Testis (tissue), 2 donors: ENCODE measurements at regions not wholly inside any gene's neighbourhood (a gene's known extent, or its start where the extent isn't known, plus 50 kb on each side); places are given as distances from the start of the nearest gene placed in this dataset.

ENCODE experiments used
- DNase-seq: peaks from one replicate; pipeline ENCODE4 v3.0.0-alpha.2; 2019
- H3K27ac ChIP-seq, 2 donors: fragments of 200-600 bp; sonication (generic); one replicate each; pipeline ENCODE4 v1.5.1; 2019
- H3K27me3 ChIP-seq: fragments of 200-600 bp; sonication (generic); one replicate; pipeline ENCODE4 v1.5.1; 2019
- H3K36me3 ChIP-seq: fragments of 200-600 bp; sonication (generic); one replicate; pipeline ENCODE4 v1.5.1; 2017; ENCODE audit warnings: low read depth; ENCODE audit errors: missing control alignments
- H3K4me1 ChIP-seq: fragments of 200-600 bp; sonication (generic); one replicate; pipeline ENCODE4 v1.5.1; 2019
- H3K4me3 ChIP-seq, 2 donors: fragments of 200-600 bp; sonication (generic); one replicate each; pipeline ENCODE4 v1.5.1; 2017 to 2019
- H3K9me3 ChIP-seq: fragments of 200-600 bp; sonication (generic); one replicate; pipeline ENCODE4 v1.5.1; 2017
- CTCF ChIP-seq, 3 experiments: fragments of 450-650 bp in 2 of 3; fragments of 200-600 bp in 1 of 3; sonication (generic) in 1 of 3; IDR thresholded peaks; one replicate each; pipeline ENCODE4 v1.5.1; 2016 to 2019; ENCODE audit warnings: antibody characterized with exemption in 3 of 3, mild to moderate bottlenecking in 2 of 3, moderate library complexity in 1 of 3
- POLR2A ChIP-seq: fragments of 450-650 bp; IDR thresholded peaks from one replicate; pipeline ENCODE4 v1.6.1; 2017; ENCODE audit warnings: antibody characterized with exemption, mild to moderate bottlenecking, moderate library complexity
- WGBS, 2 donors: methylation state at CpG; one replicate each; pipeline ENCODE4 v1.1.5; 2018; 5-methylcytosine and 5-hydroxymethylcytosine counted together
- intact Hi-C: fragments of 100-400 bp; cut with DNase I; formaldehyde crosslinking; loops from one replicate; pipeline ENCODE4 v1.15.1; 2023; ENCODE audit warnings: low total_unique reads

- H3K36me3 ChIP-seq = no peaks in the 10 kb centered on the region
- TF ChIP-seq POLR2A (no peak), CTCF (IDR thresholded peaks at IDR 0.05) (no peak)
- no peaks in the 10 kb centered on the region for H3K9me3 ChIP-seq
- H3K27ac ChIP-seq = no peak overlapping the region
- H3K4me3 ChIP-seq = no peak overlapping the region
- intact Hi-C loops = no loop called here
- H3K4me1 ChIP-seq = no peaks in the 10 kb centered on the region
- WGBS, 2 donors = 89 to 94% methylated on average over 1 of the region's 1 CpG
- H3K27me3 ChIP-seq = no peaks in the 10 kb centered on the region
- no peak for DNase-seq
Observed at GRCh38 chr6:100152201-100152600, 158.2 kb upstream of the MCHR2 start.

- Histone ChIP-seq H3K4me1 (no peaks in the 10 kb centered on the region), H3K27ac (no peak overlapping the region), H3K4me3 (no peak overlapping the region), H3K36me3 (no peaks in the 10 kb centered on the region), H3K27me3 (no peaks in the 10 kb centered on the region), H3K9me3 (no peaks in the 10 kb centered on the region)
- WGBS, 2 donors = 90 to 95% methylated on average over 2 of the region's 2 CpGs
- intact Hi-C loops = no loop called here
- TF ChIP-seq POLR2A (no peak), CTCF (IDR thresholded peaks at IDR 0.05) (no peak)
- no peak for DNase-seq
Observed at GRCh38 chr6:100144991-100145390, 151.0 kb upstream of the MCHR2 start.

GRCh38 chr6:100138346-100139022 is 144.5 kb upstream of the MCHR2 start:
- TF ChIP-seq POLR2A = no peak
- no peak for TF ChIP-seq CTCF (IDR thresholded peaks at IDR 0.05)
- no peaks in the 10 kb centered on the region for H3K36me3 ChIP-seq
- no peak overlapping the region for H3K27ac ChIP-seq
- WGBS, 2 donors = 65 to 75% methylated on average over 4 of the region's 4 CpGs
- no peaks in the 10 kb centered on the region for H3K27me3 ChIP-seq
- no peaks in the 10 kb centered on the region for H3K4me1 ChIP-seq
- intact Hi-C loops = no loop called here
- no peaks in the 10 kb centered on the region for H3K9me3 ChIP-seq
- no peak for DNase-seq
- H3K4me3 ChIP-seq = no peak overlapping the region

- Histone ChIP-seq H3K27me3 (no peaks in the 10 kb centered on the region), H3K4me3 (no peak overlapping the region), H3K4me1 (no peaks in the 10 kb centered on the region), H3K9me3 (no peaks in the 10 kb centered on the region), H3K36me3 (no peaks in the 10 kb centered on the region), H3K27ac (no peak overlapping the region)
- intact Hi-C loops = no loop called here
- no peak for DNase-seq
- 72 to 81% methylated on average over 2 of the region's 2 CpGs for WGBS, 2 donors
- TF ChIP-seq CTCF (IDR thresholded peaks at IDR 0.05) (no peak), POLR2A (no peak)
Observed at GRCh38 chr6:100137759-100138158, 143.7 kb upstream of the MCHR2 start.

- TF ChIP-seq POLR2A = no peak
- intact Hi-C loops = no loop called here
- H3K27me3 ChIP-seq = no peaks in the 10 kb centered on the region
- H3K4me1 ChIP-seq = no peaks in the 10 kb centered on the region
- H3K27ac ChIP-seq = no peak overlapping the region
- H3K36me3 ChIP-seq = no peaks in the 10 kb centered on the region
- no peak for DNase-seq
- WGBS, 2 donors = 73 to 77% methylated on average over 6 to 8 of the region's 8 CpGs
- peak overlapping the region in 1 of 2 donors; percentile 24 for H3K4me3 ChIP-seq
- no peaks in the 10 kb centered on the region for H3K9me3 ChIP-seq
Observed at GRCh38 chr6:100136590-100136989, 142.6 kb upstream of the MCHR2 start.
